GM23338 (cell line): ENCODE measurements at regions not wholly inside any gene's neighbourhood (a gene's known extent, or its start where the extent isn't known, plus 50 kb on each side); places are given as distances from the start of the nearest gene placed in this dataset.

Experiments used
- ATAC-seq: fragments of 200-7000 bp; cut with Tn5 transposase; 3 replicates; pipeline ENCODE4 v1.9.1; 2020
- DNase-seq: peaks from one replicate; pipeline ENCODE4 v3.0.0-alpha.2; 2015; ENCODE audit warnings: low spot score
- H2AFZ ChIP-seq: fragments of 200-600 bp; sonication (generic); 2 replicates; pipeline ENCODE4 v1.8.0; 2016; ENCODE audit warnings: antibody characterized with exemption, mild to moderate bottlenecking, moderate library complexity
- H3F3A ChIP-seq: fragments of 200-600 bp; sonication (generic); replicated peaks from 2 replicates; pipeline ENCODE4 v1.8.0; 2017; ENCODE audit warnings: antibody characterized with exemption, mixed run types, low read depth
- H3K27ac ChIP-seq: fragments of 200-600 bp; sonication (generic); 2 replicates; pipeline ENCODE4 v1.6.1; 2016; ENCODE audit warnings: low read depth
- H3K27me3 ChIP-seq: fragments of 200-600 bp; sonication (generic); 2 replicates; pipeline ENCODE4 v1.8.0; 2016; ENCODE audit warnings: mild to moderate bottlenecking, mixed run types, moderate library complexity; ENCODE audit not compliant: insufficient read depth
- H3K36me3 ChIP-seq: fragments of 200-600 bp; sonication (generic); 2 replicates; pipeline ENCODE4 v1.8.0; 2016; ENCODE audit warnings: mild to moderate bottlenecking; ENCODE audit not compliant: insufficient read depth
- H3K4me1 ChIP-seq: fragments of 200-600 bp; sonication (generic); 2 replicates; pipeline ENCODE4 v1.8.0; 2016; ENCODE audit warnings: mild to moderate bottlenecking, moderate library complexity; ENCODE audit not compliant: insufficient read depth
- H3K4me2 ChIP-seq: fragments of 200-600 bp; sonication (generic); 2 replicates; pipeline ENCODE4 v1.7.1; 2017; ENCODE audit warnings: mixed run types
- H3K4me3 ChIP-seq: fragments of 200-600 bp; sonication (generic); 2 replicates; pipeline ENCODE4 v1.6.1; 2016; ENCODE audit warnings: mixed run types
- H3K79me2 ChIP-seq: fragments of 200-600 bp; sonication (generic); replicated peaks from 2 replicates; pipeline ENCODE4 v1.8.0; 2017; ENCODE audit warnings: mild to moderate bottlenecking; ENCODE audit not compliant: insufficient read depth
- H3K9me2 ChIP-seq: fragments of 200-600 bp; sonication (generic); 2 replicates; pipeline ENCODE4 v1.8.0; 2017; ENCODE audit not compliant: insufficient read depth
- H4K20me1 ChIP-seq: fragments of 200-600 bp; sonication (generic); replicated peaks from 2 replicates; pipeline ENCODE4 v1.8.0; 2017; ENCODE audit warnings: mild to moderate bottlenecking; ENCODE audit not compliant: insufficient read depth
- H3K27ac Mint-ChIP-seq: 2 replicates; pipeline ENCODE4 v1.8.0; 2020; ENCODE audit warnings: inconsistent platforms, mild to moderate bottlenecking, moderate library complexity, mixed read lengths
- H3K27me3 Mint-ChIP-seq: 3 replicates; pipeline ENCODE4 v1.8.0; 2022; ENCODE audit warnings: low read depth, mild to moderate bottlenecking, moderate library complexity, mixed read lengths, inconsistent platforms; ENCODE audit not compliant: insufficient read depth, poor library complexity
- H3K36me3 Mint-ChIP-seq: 3 replicates; pipeline ENCODE4 v1.8.0; 2021; ENCODE audit warnings: low read depth, mild to moderate bottlenecking, inconsistent platforms, moderate library complexity, mixed read lengths
- H3K4me1 Mint-ChIP-seq: 3 replicates; pipeline ENCODE4 v1.8.0; 2020; ENCODE audit warnings: mild to moderate bottlenecking, inconsistent platforms, mixed read lengths
- H3K4me3 Mint-ChIP-seq: 3 replicates; pipeline ENCODE4 v1.8.0; 2021; ENCODE audit warnings: moderate library complexity, mild to moderate bottlenecking, inconsistent platforms, mixed read lengths
- H3K9me3 Mint-ChIP-seq: 3 replicates; pipeline ENCODE4 v1.8.0; 2020; ENCODE audit warnings: moderate library complexity, mild to moderate bottlenecking, inconsistent platforms, mixed read lengths
- CREB1 ChIP-seq: fragments of 250-450 bp; sonication (Bioruptor Pico); IDR thresholded peaks from 2 replicates; pipeline ENCODE4 v1.5.0; 2020; ENCODE audit warnings: low read depth, mild to moderate bottlenecking, moderate library complexity
- EZH2 ChIP-seq: fragments of 200-600 bp; sonication (generic); IDR thresholded peaks from one replicate; pipeline ENCODE4 v1.8.0; 2017; ENCODE audit warnings: antibody characterized with exemption, mild to moderate bottlenecking, low read depth; ENCODE audit not compliant: unreplicated experiment
- EZH2phosphoT487 ChIP-seq: fragments of 200-600 bp; sonication (generic); IDR thresholded peaks from one replicate; pipeline ENCODE4 v1.8.1; 2018; ENCODE audit warnings: antibody characterized with exemption; ENCODE audit not compliant: unreplicated experiment
- JUNB ChIP-seq: IDR thresholded peaks from one replicate; pipeline ENCODE4 v1.6.1; 2016; ENCODE audit warnings: antibody characterized with exemption; ENCODE audit not compliant: unreplicated experiment
- NANOG ChIP-seq: IDR thresholded peaks from 2 replicates; pipeline ENCODE4 v1.6.1; 2016; ENCODE audit warnings: antibody characterized with exemption, borderline replicate concordance
- POLR2AphosphoS5 ChIP-seq: IDR thresholded peaks from 2 replicates; pipeline ENCODE4 v1.6.1; 2016; ENCODE audit warnings: antibody characterized with exemption, low read depth
- STAT1 ChIP-seq: IDR thresholded peaks from one replicate; pipeline ENCODE4 v1.6.1; 2016; ENCODE audit warnings: antibody characterized with exemption; ENCODE audit not compliant: unreplicated experiment
- ZNF114 ChIP-seq: fragments of 250-450 bp; sonication (Bioruptor Pico); IDR thresholded peaks from 2 replicates; pipeline ENCODE4 v1.5.0; 2020; ENCODE audit warnings: mild to moderate bottlenecking, moderate library complexity
- ZNF462 ChIP-seq: fragments of 250-450 bp; sonication (Bioruptor Pico); IDR thresholded peaks from 2 replicates; pipeline ENCODE4 v1.5.0; 2020; ENCODE audit warnings: mild to moderate bottlenecking, moderate library complexity
- TF ChIP-seq, protein P1 (sequence below): IDR thresholded peaks from 2 replicates; pipeline ENCODE4 v1.6.1; 2016; ENCODE audit warnings: antibody characterized with exemption
- TF ChIP-seq, protein P2 (sequence below): IDR thresholded peaks from one replicate; pipeline ENCODE4 v1.6.1; 2018; ENCODE audit warnings: antibody characterized with exemption; ENCODE audit not compliant: unreplicated experiment

- H3K27ac Mint-ChIP-seq, result no peak overlapping the region
- peaks cover 13% of the 10 kb centered on the region for H3K4me1 Mint-ChIP-seq
- peaks cover 3% of the 10 kb centered on the region for H3K27me3 Mint-ChIP-seq
- peaks cover 45% of the 10 kb centered on the region for H3K9me3 Mint-ChIP-seq
- H4K20me1 ChIP-seq, result no peaks in the 10 kb centered on the region
- no peak overlapping the region for H3K4me3 Mint-ChIP-seq
- H3K36me3 ChIP-seq, result no peaks in the 10 kb centered on the region
- no peaks in the 10 kb centered on the region for H3K79me2 ChIP-seq
- no peak overlapping the region for H3K4me3 ChIP-seq
- no peak overlapping the region for H3K4me2 ChIP-seq
- no peaks in the 10 kb centered on the region for H3K27me3 ChIP-seq
- TF ChIP-seq EZH2, result no peak
- TF ChIP-seq ZNF114 (CRISPR knock-in tag), result no peak
- TF ChIP-seq NANOG, result no peak
- no peak for TF ChIP-seq JUNB
- TF ChIP-seq CREB1 (CRISPR knock-in tag), result no peak
- H3K4me1 ChIP-seq, result no peaks in the 10 kb centered on the region
- H3F3A ChIP-seq, result no peaks in the 10 kb centered on the region
- no peak for DNase-seq
- ATAC-seq, result no peak
- peak overlapping the region; percentile 74; the same call in 1 of the 2 replicates for H2AFZ ChIP-seq
- H3K27ac ChIP-seq, result no peak overlapping the region
- 0 out of 2 replicates have a peak, but pooled peaks cover 7% of the 10 kb centered on the region for H3K9me2 ChIP-seq
- H3K36me3 Mint-ChIP-seq, result peaks cover 24% of the 10 kb centered on the region
These were observed 628.7 kb downstream of the PTPRU start for GRCh38 chr1:29865051-29865450.

DNA sequence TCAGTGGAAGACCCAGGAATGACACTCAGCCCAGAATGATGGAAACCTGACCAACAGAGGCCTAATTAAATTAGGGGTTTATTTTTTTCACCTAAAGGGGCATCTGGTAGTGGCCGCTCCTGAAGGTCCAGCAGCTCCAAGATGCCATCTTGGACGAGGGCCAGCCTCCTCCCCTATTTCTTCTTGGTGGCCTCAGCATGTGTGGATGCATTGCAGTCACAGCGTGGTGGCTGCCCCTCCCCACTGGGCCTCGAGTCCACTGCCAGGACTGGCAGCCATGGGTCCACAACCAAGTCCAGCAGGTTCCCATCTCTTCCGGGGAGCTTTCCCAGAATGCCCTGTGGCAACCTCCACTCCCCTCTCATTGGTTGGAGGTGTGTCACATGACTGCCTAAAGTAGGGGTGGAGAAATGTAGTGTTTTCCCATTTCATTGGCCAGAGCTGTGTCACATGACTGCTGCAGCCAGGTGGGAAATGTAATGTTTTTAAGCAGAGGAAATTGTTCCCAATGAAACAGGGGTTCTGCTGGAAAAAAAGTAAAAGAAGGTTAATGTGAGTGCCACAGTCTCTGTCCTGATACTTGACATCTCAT is 628.2 kb downstream of the PTPRU start:
- Histone ChIP-seq H3K27me3 (no peaks in the 10 kb centered on the region), H3F3A (no peaks in the 10 kb centered on the region), H3K27ac (no peak overlapping the region), H4K20me1 (no peaks in the 10 kb centered on the region), H3K79me2 (no peaks in the 10 kb centered on the region), H3K4me2 (no peak overlapping the region), H3K36me3 (no peaks in the 10 kb centered on the region), H3K4me1 (no peaks in the 10 kb centered on the region), H2AFZ (peak overlapping the region; percentile 74; the same call in 1 of the 2 replicates), H3K9me2 (0 out of 2 replicates have a peak, but pooled peaks cover 7% of the 10 kb centered on the region), H3K4me3 (no peak overlapping the region)
- Mint-ChIP-seq H3K4me3 (no peak overlapping the region), H3K9me3 (peaks cover 44% of the 10 kb centered on the region), H3K27me3 (peaks cover 3% of the 10 kb centered on the region), H3K36me3 (peaks cover 23% of the 10 kb centered on the region), H3K4me1 (peaks cover 13% of the 10 kb centered on the region), H3K27ac (no peak overlapping the region)
- no peak for ATAC-seq
- no peak for DNase-seq
- TF ChIP-seq STAT1 (no peak), ZNF462 (CRISPR knock-in tag) (no peak), EZH2 (no peak), POLR2AphosphoS5 (no peak), EZH2phosphoT487 (no peak)
- TF ChIP-seq, protein P1, sequence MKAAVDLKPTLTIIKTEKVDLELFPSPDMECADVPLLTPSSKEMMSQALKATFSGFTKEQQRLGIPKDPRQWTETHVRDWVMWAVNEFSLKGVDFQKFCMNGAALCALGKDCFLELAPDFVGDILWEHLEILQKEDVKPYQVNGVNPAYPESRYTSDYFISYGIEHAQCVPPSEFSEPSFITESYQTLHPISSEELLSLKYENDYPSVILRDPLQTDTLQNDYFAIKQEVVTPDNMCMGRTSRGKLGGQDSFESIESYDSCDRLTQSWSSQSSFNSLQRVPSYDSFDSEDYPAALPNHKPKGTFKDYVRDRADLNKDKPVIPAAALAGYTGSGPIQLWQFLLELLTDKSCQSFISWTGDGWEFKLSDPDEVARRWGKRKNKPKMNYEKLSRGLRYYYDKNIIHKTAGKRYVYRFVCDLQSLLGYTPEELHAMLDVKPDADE, result no peak
- TF ChIP-seq, protein P2, sequence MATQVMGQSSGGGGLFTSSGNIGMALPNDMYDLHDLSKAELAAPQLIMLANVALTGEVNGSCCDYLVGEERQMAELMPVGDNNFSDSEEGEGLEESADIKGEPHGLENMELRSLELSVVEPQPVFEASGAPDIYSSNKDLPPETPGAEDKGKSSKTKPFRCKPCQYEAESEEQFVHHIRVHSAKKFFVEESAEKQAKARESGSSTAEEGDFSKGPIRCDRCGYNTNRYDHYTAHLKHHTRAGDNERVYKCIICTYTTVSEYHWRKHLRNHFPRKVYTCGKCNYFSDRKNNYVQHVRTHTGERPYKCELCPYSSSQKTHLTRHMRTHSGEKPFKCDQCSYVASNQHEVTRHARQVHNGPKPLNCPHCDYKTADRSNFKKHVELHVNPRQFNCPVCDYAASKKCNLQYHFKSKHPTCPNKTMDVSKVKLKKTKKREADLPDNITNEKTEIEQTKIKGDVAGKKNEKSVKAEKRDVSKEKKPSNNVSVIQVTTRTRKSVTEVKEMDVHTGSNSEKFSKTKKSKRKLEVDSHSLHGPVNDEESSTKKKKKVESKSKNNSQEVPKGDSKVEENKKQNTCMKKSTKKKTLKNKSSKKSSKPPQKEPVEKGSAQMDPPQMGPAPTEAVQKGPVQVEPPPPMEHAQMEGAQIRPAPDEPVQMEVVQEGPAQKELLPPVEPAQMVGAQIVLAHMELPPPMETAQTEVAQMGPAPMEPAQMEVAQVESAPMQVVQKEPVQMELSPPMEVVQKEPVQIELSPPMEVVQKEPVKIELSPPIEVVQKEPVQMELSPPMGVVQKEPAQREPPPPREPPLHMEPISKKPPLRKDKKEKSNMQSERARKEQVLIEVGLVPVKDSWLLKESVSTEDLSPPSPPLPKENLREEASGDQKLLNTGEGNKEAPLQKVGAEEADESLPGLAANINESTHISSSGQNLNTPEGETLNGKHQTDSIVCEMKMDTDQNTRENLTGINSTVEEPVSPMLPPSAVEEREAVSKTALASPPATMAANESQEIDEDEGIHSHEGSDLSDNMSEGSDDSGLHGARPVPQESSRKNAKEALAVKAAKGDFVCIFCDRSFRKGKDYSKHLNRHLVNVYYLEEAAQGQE, result no peak
